Activated CD8-positive, alpha-beta memory T cell treated with anti-CD3 and anti-CD28 coated beads for 36 hours (primary cell): ENCODE measurements at regions not wholly inside any gene's neighbourhood (a gene's known extent, or its start where the extent isn't known, plus 50 kb on each side); places are given as distances from the start of the nearest gene placed in this dataset.
"Not testable (repeated sequence)": the region's sequence is repeated elsewhere in the genome, so short reads cannot be mapped to it uniquely, and the experiment has no call there.

Experiments
- CTCF ChIA-PET: fragments of 350-600 bp; sonication (Branson Sonifier 250); formaldehyde crosslinking; loops from one replicate; lab custom pipeline; 2021; ENCODE audit warnings: antibody characterized with exemption; lab: Charles Lee
- POLR2A ChIA-PET: fragments of 350-600 bp; sonication (Branson Sonifier 250); formaldehyde crosslinking; loops from one replicate; lab custom pipeline; 2021; ENCODE audit warnings: antibody characterized with exemption; lab: Charles Lee

- POLR2A ChIA-PET = no interaction called here
- CTCF ChIA-PET = no interaction called here
These were observed 1675.4 kb downstream of the DPP10 start for GRCh38 chr2:116117845-116118244.

GRCh38 chr2:116132833-116133232 is 1681.7 kb upstream of the DDX18 start:
- ChIA-PET CTCF (no interaction called here), POLR2A (no interaction called here)

GRCh38 chr2:116133381-116133942 is 1681.0 kb upstream of the DDX18 start:
- ChIA-PET POLR2A (no interaction called here), CTCF (no interaction called here)

- ChIA-PET CTCF (no interaction called here), POLR2A (no interaction called here)
These were observed 1672.5 kb upstream of the DDX18 start for GRCh38 chr2:116141891-116142474.

GRCh38 chr2:116142644-116143227 is 1671.8 kb upstream of the DDX18 start:
- CTCF ChIA-PET = no interaction called here
- POLR2A ChIA-PET = no interaction called here

- CTCF ChIA-PET = no interaction called here
- POLR2A ChIA-PET = no interaction called here
These were observed 1669.5 kb upstream of the DDX18 start for GRCh38 chr2:116145031-116145430.

- CTCF ChIA-PET = no interaction called here
- POLR2A ChIA-PET = no interaction called here
These were observed 1666.1 kb upstream of the DDX18 start for GRCh38 chr2:116148361-116148760.

- POLR2A ChIA-PET = no interaction called here
- CTCF ChIA-PET = no interaction called here
These were observed 1660.8 kb upstream of the DDX18 start for GRCh38 chr2:116153729-116154128.

- CTCF ChIA-PET = no interaction called here
- POLR2A ChIA-PET = no interaction called here
These were observed 1653.8 kb upstream of the DDX18 start for GRCh38 chr2:116160657-116161056.

GRCh38 chr2:116162395-116162794 is 1652.1 kb upstream of the DDX18 start:
- CTCF ChIA-PET = no interaction called here
- POLR2A ChIA-PET = no interaction called here

- POLR2A ChIA-PET = no interaction called here
These were observed 1647.4 kb upstream of the DDX18 start for GRCh38 chr2:116167107-116167506.

GRCh38 chr2:116180072-116180471 is 1634.4 kb upstream of the DDX18 start:
- ChIA-PET CTCF (no interaction called here), POLR2A (no interaction called here)

More at GRCh38 chr2:116167107-116167506, 1647.4 kb upstream of the DDX18 start:
- CTCF ChIA-PET = no interaction called here

- POLR2A ChIA-PET, CTCF ChIA-PET: not testable (repeated sequence)
These were observed 1623.8 kb upstream of the DDX18 start for GRCh38 chr2:116190684-116191083.

- ChIA-PET POLR2A (no interaction called here), CTCF (no interaction called here)
These were observed 1614.4 kb upstream of the DDX18 start for GRCh38 chr2:116200086-116200485.

- ChIA-PET POLR2A (no interaction called here), CTCF (no interaction called here)
These were observed 1602.8 kb upstream of the DDX18 start for GRCh38 chr2:116211719-116212118.

GRCh38 chr2:116222793-116223192 is 1591.7 kb upstream of the DDX18 start:
- CTCF ChIA-PET = no interaction called here

GRCh38 chr2:116223912-116224311 is 1590.6 kb upstream of the DDX18 start:
- ChIA-PET POLR2A (no interaction called here), CTCF (no interaction called here)

More at GRCh38 chr2:116222793-116223192, 1591.7 kb upstream of the DDX18 start:
- POLR2A ChIA-PET = no interaction called here

- ChIA-PET POLR2A (no interaction called here), CTCF (no interaction called here)
These were observed 1589.9 kb upstream of the DDX18 start for GRCh38 chr2:116224610-116225009.

GRCh38 chr2:116238511-116238910 is 1576.0 kb upstream of the DDX18 start:
- CTCF ChIA-PET = no interaction called here
- POLR2A ChIA-PET = no interaction called here

GRCh38 chr2:116250376-116250775 is 1564.1 kb upstream of the DDX18 start:
- ChIA-PET CTCF (no interaction called here), POLR2A (no interaction called here)

- CTCF ChIA-PET = no interaction called here
- POLR2A ChIA-PET = no interaction called here
These were observed 1549.6 kb upstream of the DDX18 start for GRCh38 chr2:116264872-116265271.
